ENCODE measurements at regions not wholly inside any gene's neighbourhood (a gene's known extent, or its start where the extent isn't known, plus 50 kb on each side); places are given as distances from the start of the nearest gene placed in this dataset.

- ChIA-PET CTCF (no interaction called here), POLR2A (no interaction called here)
- no peak overlapping the region for H3K27ac Mint-ChIP-seq
- intact Hi-C loops (cut with micrococcal nuclease): no loop called here
- H3K4me3 Mint-ChIP-seq: no peak overlapping the region
- no peak for ATAC-seq (ENCODE audit: low read depth)
- TF ChIP-seq CTCF (IDR thresholded peaks at IDR 0.05): no peak
- DNase-seq: no peak
- H3K27me3 Mint-ChIP-seq: no peaks in the 10 kb centered on the region
- no peaks in the 10 kb centered on the region for H3K36me3 Mint-ChIP-seq (ENCODE audit: low read depth)
- H3K4me1 Mint-ChIP-seq: no peaks in the 10 kb centered on the region
- no peaks in the 10 kb centered on the region for H3K9me3 Mint-ChIP-seq
These were observed 208.5 kb upstream of the ZNF536 start for GRCh38 chr19:30163663-30164062.

- Mint-ChIP-seq H3K4me1 (no peaks in the 10 kb centered on the region), H3K27ac (no peak overlapping the region), H3K9me3 (no peaks in the 10 kb centered on the region), H3K4me3 (no peak overlapping the region), H3K36me3 (ENCODE audit: low read depth) (no peaks in the 10 kb centered on the region), H3K27me3 (no peaks in the 10 kb centered on the region)
- no peak for TF ChIP-seq CTCF (IDR thresholded peaks at IDR 0.05)
- ATAC-seq (ENCODE audit: low read depth) (no peak), DNase-seq (no peak)
- POLR2A ChIA-PET: no interaction called here
- intact Hi-C loops (cut with micrococcal nuclease): no loop called here
- CTCF ChIA-PET: no interaction called here
These were observed 206.9 kb upstream of the ZNF536 start for GRCh38 chr19:30165228-30165813.

GRCh38 chr19:30167206-30167868, 204.8 kb upstream of the ZNF536 start:
- ChIA-PET POLR2A (no interaction called here), CTCF (no interaction called here)
- Mint-ChIP-seq H3K4me3 (no peak overlapping the region), H3K27me3 (no peaks in the 10 kb centered on the region), H3K27ac (no peak overlapping the region), H3K9me3 (no peaks in the 10 kb centered on the region), H3K36me3 (ENCODE audit: low read depth) (no peaks in the 10 kb centered on the region), H3K4me1 (no peaks in the 10 kb centered on the region)
- intact Hi-C loops (cut with micrococcal nuclease): no loop called here
- no peak for TF ChIP-seq CTCF (IDR thresholded peaks at IDR 0.05)
- DNase-seq (no peak), ATAC-seq (ENCODE audit: low read depth) (no peak)

GRCh38 chr19:30167976-30168635, 204.1 kb upstream of the ZNF536 start:
- ATAC-seq (ENCODE audit: low read depth): no peak
- H3K36me3 Mint-ChIP-seq (ENCODE audit: low read depth): no peaks in the 10 kb centered on the region
- no peak overlapping the region for H3K27ac Mint-ChIP-seq
- no peaks in the 10 kb centered on the region for H3K27me3 Mint-ChIP-seq
- TF ChIP-seq CTCF (IDR thresholded peaks at IDR 0.05): no peak
- intact Hi-C loops (cut with micrococcal nuclease): no loop called here
- no peaks in the 10 kb centered on the region for H3K4me1 Mint-ChIP-seq
- POLR2A ChIA-PET: no interaction called here
- DNase-seq: no peak
- H3K9me3 Mint-ChIP-seq: no peaks in the 10 kb centered on the region
- H3K4me3 Mint-ChIP-seq: no peak overlapping the region
- CTCF ChIA-PET: no interaction called here

- no peak for ATAC-seq (ENCODE audit: low read depth)
- Mint-ChIP-seq H3K36me3 (ENCODE audit: low read depth) (no peaks in the 10 kb centered on the region), H3K4me1 (no peaks in the 10 kb centered on the region), H3K27me3 (no peaks in the 10 kb centered on the region), H3K9me3 (no peaks in the 10 kb centered on the region), H3K27ac (no peak overlapping the region), H3K4me3 (no peak overlapping the region)
- ChIA-PET CTCF (no interaction called here), POLR2A (no interaction called here)
- no peak for TF ChIP-seq CTCF (IDR thresholded peaks at IDR 0.05)
- intact Hi-C loops (cut with micrococcal nuclease): no loop called here
- no peak for DNase-seq
These were observed 203.4 kb upstream of the ZNF536 start for GRCh38 chr19:30168760-30169159.
